H1 (cell line): ENCODE measurements at regions not wholly inside any gene's neighbourhood (a gene's known extent, or its start where the extent isn't known, plus 50 kb on each side); places are given as distances from the start of the nearest gene placed in this dataset.

ENCODE experiments used
- CTCF ChIA-PET: fragments of 300-600 bp; sonication (Branson Sonifier 250); formaldehyde crosslinking; loops from one replicate; lab custom pipeline; 2021; ENCODE audit not compliant: partially characterized antibody; lab: Charles Lee
- POLR2A ChIA-PET: fragments of 300-600 bp; sonication (Branson Sonifier 250); formaldehyde crosslinking; loops from one replicate; lab custom pipeline; 2021; ENCODE audit warnings: inconsistent platforms; ENCODE audit not compliant: partially characterized antibody; lab: Charles Lee
- DNase-seq, 2 experiments: peaks; one replicate each; pipeline versions ENCODE4 v3.0.0 to v3.0.0-alpha.2; 2010 to 2022; ENCODE audit warnings: low spot score in 2 of 2, low read depth in 1 of 2, mixed read lengths in 1 of 2
- FAIRE-seq: peaks from 2 replicates; lab custom pipeline; 2011; peaks lifted over from hg19 to GRCh38; lab: Jason Lieb, UNC
- H2AFZ ChIP-seq: 2 replicates; pipeline ENCODE4 v1.8.1; 2012; ENCODE audit warnings: low read length, inconsistent platforms
- H2AK5ac ChIP-seq: 2 replicates; pipeline ENCODE4 v1.6.1; 2013; ENCODE audit warnings: low read depth, low read length
- H2BK120ac ChIP-seq: replicated peaks from 2 replicates; pipeline ENCODE3; 2013; ENCODE audit warnings: low read depth, low read length, inconsistent platforms
- H2BK12ac ChIP-seq: 2 replicates; pipeline ENCODE4 v1.6.1; 2013; ENCODE audit warnings: low read depth, low read length
- H2BK15ac ChIP-seq: 2 replicates; pipeline ENCODE4 v1.6.1; 2013; ENCODE audit warnings: low read length
- H2BK20ac ChIP-seq: 2 replicates; pipeline ENCODE4 v1.6.1; 2013; ENCODE audit warnings: low read length
- H2BK5ac ChIP-seq: 2 replicates; pipeline ENCODE4 v1.6.1; 2013; ENCODE audit warnings: low read depth, low read length
- H3K14ac ChIP-seq: 2 replicates; pipeline ENCODE4 v1.6.1; 2013; ENCODE audit warnings: inconsistent platforms; ENCODE audit not compliant: insufficient read length
- H3K18ac ChIP-seq: 2 replicates; pipeline ENCODE4 v1.6.1; 2013; ENCODE audit warnings: low read length; ENCODE audit errors: extremely low read depth
- H3K23ac ChIP-seq: 2 replicates; pipeline ENCODE4 v1.6.1; 2013; ENCODE audit warnings: inconsistent platforms; ENCODE audit not compliant: insufficient read length
- H3K23me2 ChIP-seq: 2 replicates; pipeline ENCODE4 v1.6.1; 2013; ENCODE audit warnings: low read depth, low read length
- H3K27ac ChIP-seq: 2 replicates; pipeline ENCODE4 v1.6.1; 2011; ENCODE audit warnings: low read depth, low read length, inconsistent platforms
- H3K27me3 ChIP-seq, 4 experiments: replicated peaks in 1 of 4; 1 replicate in 1 of 4; 2 replicates in 3 of 4; pipeline versions ENCODE4 v1.6.1 to v1.8.1; 2011 to 2013; ENCODE audit warnings: low read length in 3 of 4, mild to moderate bottlenecking in 3 of 4, inconsistent platforms in 2 of 4, mixed read lengths in 2 of 4, moderate library complexity in 1 of 4; ENCODE audit not compliant: control insufficient read depth in 3 of 4, insufficient read depth in 3 of 4; ENCODE audit errors: extremely low read depth in 1 of 4
- H3K36me3 ChIP-seq, 4 experiments: 2 replicates each; pipeline versions ENCODE4 v1.6.1 to v1.8.1; 2011 to 2013; ENCODE audit warnings: mild to moderate bottlenecking in 4 of 4, low read length in 3 of 4, moderate library complexity in 2 of 4, control low read depth in 1 of 4, inconsistent platforms in 1 of 4; ENCODE audit not compliant: insufficient read depth in 4 of 4, control insufficient read depth in 2 of 4
- H3K4ac ChIP-seq: replicated peaks from 2 replicates; pipeline ENCODE3; 2013; ENCODE audit warnings: low read length, low read depth, mixed read lengths, inconsistent platforms; ENCODE audit not compliant: insufficient read length
- H3K4me1 ChIP-seq, 4 experiments: replicated peaks in 1 of 4; 1 replicate in 1 of 4; 2 replicates in 3 of 4; pipeline versions ENCODE4 v1.6.1 to v1.8.1; 2011 to 2013; ENCODE audit warnings: low read length in 3 of 4, inconsistent platforms in 2 of 4, mixed read lengths in 1 of 4; ENCODE audit not compliant: insufficient read depth in 4 of 4, control insufficient read depth in 3 of 4
- H3K4me2 ChIP-seq, 2 experiments: 2 replicates each; pipeline versions ENCODE4 v1.6.1 to v1.8.1; 2011 to 2013; ENCODE audit warnings: low read depth in 2 of 2, low read length in 2 of 2, control low read depth in 1 of 2, inconsistent platforms in 1 of 2, mild to moderate bottlenecking in 1 of 2; ENCODE audit not compliant: insufficient read depth in 1 of 2
- H3K4me3 ChIP-seq, 4 experiments: fragments of 200-600, 300-600 bp in 1 of 4; sonication (generic), shearing (Covaris generic), sonication (Bioruptor Twin) in 1 of 4; 2 replicates each; pipeline versions ENCODE4 v1.5.1 to v1.8.1; 2011 to 2016; ENCODE audit warnings: low read length in 4 of 4, low read depth in 3 of 4, control low read depth in 2 of 4, inconsistent platforms in 2 of 4, mild to moderate bottlenecking in 2 of 4, mixed read lengths in 1 of 4, moderate library complexity in 1 of 4; ENCODE audit not compliant: insufficient read depth in 2 of 4; ENCODE audit errors: extremely low read depth in 1 of 4
- H3K56ac ChIP-seq: replicated peaks from 2 replicates; pipeline ENCODE3; 2013; ENCODE audit warnings: low read depth, mild to moderate bottlenecking, mixed read lengths, low read length, inconsistent platforms; ENCODE audit not compliant: insufficient read length
- H3K79me1 ChIP-seq: 2 replicates; pipeline ENCODE4 v1.6.1; 2013; ENCODE audit warnings: low read depth, low read length, control low read depth
- H3K79me2 ChIP-seq, 2 experiments: 2 replicates each; pipeline versions ENCODE4 v1.6.1 to v1.8.1; 2012 to 2013; ENCODE audit warnings: low read length in 2 of 2, mild to moderate bottlenecking in 2 of 2, inconsistent platforms in 1 of 2; ENCODE audit not compliant: insufficient read depth in 2 of 2, control insufficient read depth in 1 of 2
- H3K9ac ChIP-seq, 4 experiments: replicated peaks in 1 of 4; 1 replicate in 1 of 4; 2 replicates in 3 of 4; pipeline versions ENCODE4 v1.6.1 to v1.8.1; 2011 to 2013; ENCODE audit warnings: low read depth in 3 of 4, low read length in 3 of 4, control low read depth in 2 of 4, mild to moderate bottlenecking in 2 of 4, moderate library complexity in 2 of 4, inconsistent platforms in 1 of 4; ENCODE audit errors: extremely low read depth in 1 of 4
- H3K9me3 ChIP-seq, 2 experiments: 2 replicates each; pipeline versions ENCODE4 v1.6.1 to v1.8.1; 2012 to 2013; ENCODE audit warnings: mild to moderate bottlenecking in 2 of 2, moderate library complexity in 2 of 2, control low read depth in 1 of 2, inconsistent platforms in 1 of 2, low read depth in 1 of 2, low read length in 1 of 2, mixed read lengths in 1 of 2; ENCODE audit not compliant: insufficient read depth in 2 of 2
- H4K20me1 ChIP-seq, 2 experiments: replicated peaks in 1 of 2; 2 replicates each; pipeline versions ENCODE3 to v1.8.1; 2011 to 2013; ENCODE audit warnings: inconsistent platforms in 2 of 2, low read length in 2 of 2, mild to moderate bottlenecking in 1 of 2; ENCODE audit not compliant: insufficient read depth in 2 of 2, control insufficient read depth in 1 of 2
- H4K5ac ChIP-seq: 2 replicates; pipeline ENCODE4 v1.6.1; 2013; ENCODE audit warnings: low read length, low read depth, mixed read lengths, inconsistent platforms; ENCODE audit not compliant: insufficient read length
- H4K8ac ChIP-seq: 2 replicates; pipeline ENCODE4 v1.8.0; 2013; ENCODE audit warnings: mild to moderate bottlenecking, moderate library complexity, low read length, inconsistent platforms; ENCODE audit not compliant: insufficient read depth; ENCODE audit errors: extremely low read depth
- H4K91ac ChIP-seq: replicated peaks from 2 replicates; pipeline ENCODE3; 2013; ENCODE audit warnings: low read length, mixed read lengths, inconsistent platforms; ENCODE audit not compliant: insufficient read length
- ASH2L ChIP-seq: fragments of 200-600, 300-600 bp; sonication (generic); IDR thresholded peaks from one replicate; pipeline ENCODE4 v1.7.1; 2017; ENCODE audit warnings: low read length
- CBX8 ChIP-seq: fragments of 300-800, 300-1000 bp; sonication (generic); IDR thresholded peaks from 2 replicates; pipeline ENCODE4 v1.7.1; 2016; ENCODE audit warnings: low read depth, low read length, borderline replicate concordance
- CEBPB ChIP-seq: IDR thresholded peaks from 2 replicates; pipeline ENCODE4 v1.6.1; 2012; ENCODE audit warnings: low read depth, low read length
- CHD1 ChIP-seq: IDR thresholded peaks from 2 replicates; pipeline ENCODE4 v1.6.1; 2012; ENCODE audit warnings: low read depth, low read length, improper control_type of control experiment
- CHD2 ChIP-seq: IDR thresholded peaks from 2 replicates; pipeline ENCODE4 v1.6.1; 2012; ENCODE audit warnings: low read length, improper control_type of control experiment
- CREB1 ChIP-seq: IDR thresholded peaks from 2 replicates; pipeline ENCODE4 v1.6.1; 2012; ENCODE audit warnings: inconsistent platforms
- CTBP2 ChIP-seq: IDR thresholded peaks from 2 replicates; pipeline ENCODE4 v1.7.0; 2011; ENCODE audit warnings: borderline replicate concordance, mild to moderate bottlenecking, moderate library complexity, mixed read lengths, low read length; ENCODE audit not compliant: insufficient read depth, insufficient read length
- GABPA ChIP-seq: IDR thresholded peaks from 2 replicates; pipeline ENCODE4 v1.6.1; 2011; ENCODE audit warnings: mild to moderate bottlenecking, low read length, moderate library complexity, borderline replicate concordance; ENCODE audit not compliant: insufficient read depth
- JUND ChIP-seq: IDR thresholded peaks from 2 replicates; pipeline ENCODE4 v1.6.1; 2011; ENCODE audit warnings: mild to moderate bottlenecking, improper control_type of control experiment, low read length
- MAFK ChIP-seq: IDR thresholded peaks from 2 replicates; pipeline ENCODE4 v1.6.1; 2012; ENCODE audit warnings: low read depth, mild to moderate bottlenecking, improper control_type of control experiment, low read length
- RBBP5 ChIP-seq: IDR thresholded peaks from 2 replicates; pipeline ENCODE4 v1.7.1; 2012; ENCODE audit warnings: low read depth, mild to moderate bottlenecking, inconsistent platforms, low read length, moderate library complexity, borderline replicate concordance
- SP1 ChIP-seq: IDR thresholded peaks from 2 replicates; pipeline ENCODE4 v1.6.1; 2011; ENCODE audit warnings: low read depth, low read length
- YY1 ChIP-seq: IDR thresholded peaks from 2 replicates; pipeline ENCODE4 v1.6.1; 2011; ENCODE audit warnings: low read depth, mild to moderate bottlenecking, low read length
- ZNF274 ChIP-seq: IDR thresholded peaks from 2 replicates; pipeline ENCODE4 v1.7.0; 2012; ENCODE audit warnings: low read length, borderline replicate concordance; ENCODE audit errors: extremely low read depth

DNA sequence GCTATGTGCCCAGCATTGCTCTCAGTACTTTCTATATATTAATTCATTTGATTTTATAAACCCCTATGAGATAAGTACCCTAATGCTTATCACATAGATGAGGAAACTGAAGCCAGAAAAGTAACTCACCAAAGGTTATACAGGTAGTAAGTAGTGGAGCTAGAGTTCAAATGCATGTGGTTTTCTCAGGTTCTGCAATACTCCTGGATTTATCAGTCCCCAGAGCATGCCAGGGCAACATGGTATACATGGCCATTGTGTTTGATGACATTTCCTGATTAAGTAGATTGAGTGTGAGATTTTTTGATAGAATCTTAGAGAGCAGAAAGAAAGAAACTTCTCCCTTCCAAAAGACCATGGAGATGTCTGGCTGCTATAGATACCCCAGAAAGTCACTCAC, 233.1 kb downstream of the IKZF2 start:
- no peak overlapping the region for H3K56ac ChIP-seq
- CTCF ChIA-PET, result no interaction called here
- no peak overlapping the region for H2BK15ac ChIP-seq
- DNase-seq (no peak), FAIRE-seq (no peak)
- H3K4ac ChIP-seq, result no peak overlapping the region
- H2BK120ac ChIP-seq, result no peak overlapping the region
- no peak overlapping the region for H4K5ac ChIP-seq
- no peaks in the 10 kb centered on the region for H3K27me3 ChIP-seq
- POLR2A ChIA-PET, result no interaction called here
- no peak overlapping the region for H3K14ac ChIP-seq
- no peaks in the 10 kb centered on the region for H3K79me1 ChIP-seq
- H4K20me1 ChIP-seq, result no peaks in the 10 kb centered on the region
- H3K4me2 ChIP-seq, result no peak overlapping the region
- no peaks in the 10 kb centered on the region for H3K36me3 ChIP-seq
- H4K91ac ChIP-seq, result no peak overlapping the region
- no peak overlapping the region for H2AK5ac ChIP-seq
- no peak overlapping the region for H3K9ac ChIP-seq
- H3K23ac ChIP-seq, result no peak overlapping the region
- no peaks in the 10 kb centered on the region for H3K79me2 ChIP-seq
- H2AFZ ChIP-seq, result no peak overlapping the region
- H3K27ac ChIP-seq, result no peak overlapping the region
- H3K4me1 ChIP-seq, result peaks cover 3 to 20% (median 6%) of the 10 kb centered on the region in 4 experiments; a peak in 5 of 7 replicates
- TF ChIP-seq SP1, result no peak
- no peak for TF ChIP-seq GABPA
- no peak for TF ChIP-seq CBX8
- TF ChIP-seq ZNF274, result no peak
- no peak for TF ChIP-seq CEBPB
- no peak for TF ChIP-seq CHD2
- no peak for TF ChIP-seq CREB1
- no peak for TF ChIP-seq RBBP5
- no peak for TF ChIP-seq JUND
- no peak for TF ChIP-seq CTBP2
- no peak for TF ChIP-seq YY1
- no peak for TF ChIP-seq CHD1
- TF ChIP-seq MAFK, result no peak
- no peak for TF ChIP-seq ASH2L
- no peak overlapping the region for H2BK5ac ChIP-seq
- no peak overlapping the region for H2BK20ac ChIP-seq
- H2BK12ac ChIP-seq, result no peak overlapping the region
- no peak overlapping the region for H3K4me3 ChIP-seq
- H4K8ac ChIP-seq, result no peak overlapping the region
- H3K23me2 ChIP-seq, result no peaks in the 10 kb centered on the region
- H3K9me3 ChIP-seq, result no peaks in the 10 kb centered on the region
- no peak overlapping the region for H3K18ac ChIP-seq
